Testis (tissue), 2 donors: ENCODE measurements at regions not wholly inside any gene's neighbourhood (a gene's known extent, or its start where the extent isn't known, plus 50 kb on each side); places are given as distances from the start of the nearest gene placed in this dataset.

Experiments
- DNase-seq: peaks from one replicate; pipeline ENCODE4 v3.0.0-alpha.2; 2019
- H3K27ac ChIP-seq, 2 donors: fragments of 200-600 bp; sonication (generic); one replicate each; pipeline ENCODE4 v1.5.1; 2019
- H3K27me3 ChIP-seq: fragments of 200-600 bp; sonication (generic); one replicate; pipeline ENCODE4 v1.5.1; 2019
- H3K36me3 ChIP-seq: fragments of 200-600 bp; sonication (generic); one replicate; pipeline ENCODE4 v1.5.1; 2017; ENCODE audit warnings: low read depth; ENCODE audit errors: missing control alignments
- H3K4me1 ChIP-seq: fragments of 200-600 bp; sonication (generic); one replicate; pipeline ENCODE4 v1.5.1; 2019
- H3K4me3 ChIP-seq, 2 donors: fragments of 200-600 bp; sonication (generic); one replicate each; pipeline ENCODE4 v1.5.1; 2017 to 2019
- H3K9me3 ChIP-seq: fragments of 200-600 bp; sonication (generic); one replicate; pipeline ENCODE4 v1.5.1; 2017
- POLR2A ChIP-seq: fragments of 450-650 bp; IDR thresholded peaks from one replicate; pipeline ENCODE4 v1.6.1; 2017; ENCODE audit warnings: antibody characterized with exemption, mild to moderate bottlenecking, moderate library complexity
- WGBS, 2 donors: methylation state at CpG; one replicate each; pipeline ENCODE4 v1.1.5; 2018; 5-methylcytosine and 5-hydroxymethylcytosine counted together
- intact Hi-C: fragments of 100-400 bp; cut with DNase I; formaldehyde crosslinking; loops from one replicate; pipeline ENCODE4 v1.15.1; 2023; ENCODE audit warnings: low total_unique reads
- TF ChIP-seq, protein P1 (sequence below), 3 experiments: fragments of 450-650 bp in 2 of 3; fragments of 200-600 bp in 1 of 3; sonication (generic) in 1 of 3; IDR thresholded peaks; one replicate each; pipeline ENCODE4 v1.5.1; 2016 to 2019; ENCODE audit warnings: antibody characterized with exemption in 3 of 3, mild to moderate bottlenecking in 2 of 3, moderate library complexity in 1 of 3

DNA sequence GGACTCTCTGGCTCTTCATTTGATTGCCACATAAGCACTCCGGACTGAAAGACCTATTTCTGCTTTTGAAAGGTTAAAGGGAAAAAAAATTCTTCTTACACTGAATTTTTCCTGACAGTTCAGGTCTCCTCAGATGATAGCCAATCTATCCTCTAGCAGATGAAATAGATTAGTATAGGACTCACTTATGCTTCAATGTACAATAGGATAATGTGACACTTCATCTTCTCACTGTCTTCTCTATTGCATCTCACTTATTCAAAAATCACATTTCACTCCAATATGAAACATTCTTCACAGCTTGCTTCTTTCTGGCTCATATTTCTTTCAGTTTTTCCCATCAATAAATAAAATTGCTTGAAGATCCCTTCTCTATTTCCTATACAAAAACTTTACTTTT lies 860.9 kb upstream of the SLITRK6 start:
- H3K36me3 ChIP-seq = no peaks in the 10 kb centered on the region
- no peaks in the 10 kb centered on the region for H3K4me1 ChIP-seq
- TF ChIP-seq POLR2A = no peak
- TF ChIP-seq, protein P1, sequence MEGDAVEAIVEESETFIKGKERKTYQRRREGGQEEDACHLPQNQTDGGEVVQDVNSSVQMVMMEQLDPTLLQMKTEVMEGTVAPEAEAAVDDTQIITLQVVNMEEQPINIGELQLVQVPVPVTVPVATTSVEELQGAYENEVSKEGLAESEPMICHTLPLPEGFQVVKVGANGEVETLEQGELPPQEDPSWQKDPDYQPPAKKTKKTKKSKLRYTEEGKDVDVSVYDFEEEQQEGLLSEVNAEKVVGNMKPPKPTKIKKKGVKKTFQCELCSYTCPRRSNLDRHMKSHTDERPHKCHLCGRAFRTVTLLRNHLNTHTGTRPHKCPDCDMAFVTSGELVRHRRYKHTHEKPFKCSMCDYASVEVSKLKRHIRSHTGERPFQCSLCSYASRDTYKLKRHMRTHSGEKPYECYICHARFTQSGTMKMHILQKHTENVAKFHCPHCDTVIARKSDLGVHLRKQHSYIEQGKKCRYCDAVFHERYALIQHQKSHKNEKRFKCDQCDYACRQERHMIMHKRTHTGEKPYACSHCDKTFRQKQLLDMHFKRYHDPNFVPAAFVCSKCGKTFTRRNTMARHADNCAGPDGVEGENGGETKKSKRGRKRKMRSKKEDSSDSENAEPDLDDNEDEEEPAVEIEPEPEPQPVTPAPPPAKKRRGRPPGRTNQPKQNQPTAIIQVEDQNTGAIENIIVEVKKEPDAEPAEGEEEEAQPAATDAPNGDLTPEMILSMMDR (IDR thresholded peaks at IDR 0.05) = no peak
- 91 to 100% methylated on average over 1 of the region's 1 CpG for WGBS, 2 donors
- intact Hi-C loops = no loop called here
- DNase-seq = no peak
- no peak overlapping the region for H3K27ac ChIP-seq
- H3K27me3 ChIP-seq = no peaks in the 10 kb centered on the region
- no peak overlapping the region for H3K4me3 ChIP-seq
- no peaks in the 10 kb centered on the region for H3K9me3 ChIP-seq

DNA sequence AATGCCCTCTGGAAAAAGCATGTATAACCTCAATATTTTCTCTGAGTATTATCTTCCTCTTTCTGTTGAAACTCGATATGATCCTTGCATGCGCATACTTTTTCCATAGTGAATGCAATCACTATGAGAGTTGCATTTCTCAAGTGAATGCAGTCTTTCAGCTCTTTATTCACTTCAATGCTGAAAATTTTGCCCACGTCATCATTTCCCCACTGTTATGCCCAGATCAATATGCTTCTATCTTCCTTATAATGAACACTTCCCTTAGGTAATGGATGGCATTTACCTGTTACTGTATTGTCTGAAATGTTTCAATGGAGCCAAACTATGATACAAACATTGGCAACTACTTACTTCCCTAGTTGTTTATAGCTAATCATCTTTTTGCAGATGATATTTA lies 866.6 kb upstream of the SLITRK6 start:
- no peaks in the 10 kb centered on the region for H3K9me3 ChIP-seq
- H3K4me1 ChIP-seq = no peaks in the 10 kb centered on the region
- H3K27ac ChIP-seq = no peak overlapping the region
- intact Hi-C loops = no loop called here
- TF ChIP-seq, protein P1 (IDR thresholded peaks at IDR 0.05) = no peak
- no peak for TF ChIP-seq POLR2A
- no peak for DNase-seq
- H3K36me3 ChIP-seq = no peaks in the 10 kb centered on the region
- 76 to 91% methylated on average over 3 of the region's 3 CpGs for WGBS, 2 donors
- no peaks in the 10 kb centered on the region for H3K27me3 ChIP-seq
- H3K4me3 ChIP-seq = no peak overlapping the region

DNA sequence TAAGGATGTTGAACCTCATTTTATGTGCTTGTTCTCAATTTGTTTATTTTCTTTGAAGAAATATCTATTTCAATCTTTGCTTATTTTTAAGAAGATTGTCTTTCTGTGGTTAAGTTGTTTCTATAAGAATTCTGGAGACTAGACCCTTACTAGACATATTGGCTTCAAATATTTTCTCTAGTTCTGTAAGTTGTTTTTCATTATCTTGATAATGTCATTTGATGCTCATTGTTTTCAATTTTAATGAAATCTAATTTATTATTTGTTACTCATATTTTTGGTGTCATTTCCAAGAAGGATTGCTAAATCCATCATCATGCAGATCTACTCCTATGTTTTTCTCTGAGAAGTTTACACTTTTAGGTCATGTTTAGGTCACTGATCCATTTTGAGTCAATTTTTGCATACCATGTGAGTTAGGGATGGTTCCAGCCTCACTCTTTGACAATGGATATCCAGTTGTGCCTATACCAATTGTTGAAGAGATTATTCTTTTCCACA lies 874.8 kb upstream of the SLITRK6 start:
- intact Hi-C loops = no loop called here
- H3K4me3 ChIP-seq = no peak overlapping the region
- TF ChIP-seq POLR2A = no peak
- TF ChIP-seq, protein P1 (IDR thresholded peaks at IDR 0.05) = no peak
- H3K9me3 ChIP-seq = no peaks in the 10 kb centered on the region
- no peaks in the 10 kb centered on the region for H3K36me3 ChIP-seq
- DNase-seq = no peak
- H3K27ac ChIP-seq = no peak overlapping the region
- H3K27me3 ChIP-seq = no peaks in the 10 kb centered on the region
- no peaks in the 10 kb centered on the region for H3K4me1 ChIP-seq

DNA sequence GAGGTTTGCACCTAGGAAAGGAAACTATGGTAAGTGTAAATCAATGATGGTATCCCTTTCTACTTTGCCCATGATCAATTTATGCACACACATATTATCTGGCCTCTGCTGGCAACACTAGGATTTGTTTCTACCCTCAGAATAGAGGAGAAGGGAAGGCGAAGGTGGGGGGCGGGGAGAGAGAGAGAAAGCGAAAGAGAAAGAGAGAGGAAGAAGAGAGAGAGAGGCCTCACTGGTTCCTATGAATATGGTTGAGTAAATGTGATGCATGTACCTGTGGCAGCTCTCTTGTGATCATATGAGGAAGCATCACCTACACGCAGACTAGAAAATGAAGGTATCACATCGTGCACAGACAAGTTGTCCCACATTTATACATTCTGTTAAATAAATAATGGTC lies 882.0 kb upstream of the SLITRK6 start:
- Histone ChIP-seq H3K27ac (no peak overlapping the region), H3K27me3 (no peaks in the 10 kb centered on the region), H3K36me3 (no peaks in the 10 kb centered on the region), H3K4me1 (no peaks in the 10 kb centered on the region), H3K9me3 (no peaks in the 10 kb centered on the region), H3K4me3 (no peak overlapping the region)
- WGBS, 2 donors = 66 to 76% methylated on average over 5 of the region's 5 CpGs
- TF ChIP-seq, protein P1 (IDR thresholded peaks at IDR 0.05) = no peak
- TF ChIP-seq POLR2A = no peak
- intact Hi-C loops = no loop called here
- no peak for DNase-seq

DNA sequence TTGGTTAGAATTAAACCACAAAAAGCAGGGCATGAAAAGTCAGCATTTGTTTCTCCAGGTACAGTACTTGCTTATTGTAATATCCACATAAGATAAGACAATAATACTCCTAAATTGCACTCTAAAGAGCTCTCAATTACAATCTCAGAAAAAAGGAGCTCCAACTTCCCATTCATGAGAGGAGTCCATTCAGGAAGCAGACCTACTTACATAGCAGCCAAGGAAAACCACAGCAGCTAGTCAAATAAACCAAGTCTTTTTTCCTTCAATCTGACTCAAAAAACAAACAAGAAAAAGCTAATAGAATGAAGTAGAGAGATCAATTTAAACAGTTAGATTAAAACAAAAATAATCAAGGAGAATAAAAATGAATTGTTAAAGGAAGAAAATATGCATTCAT lies 885.2 kb upstream of the SLITRK6 start:
- Histone ChIP-seq H3K4me1 (no peaks in the 10 kb centered on the region), H3K4me3 (no peak overlapping the region), H3K36me3 (no peaks in the 10 kb centered on the region), H3K27me3 (no peaks in the 10 kb centered on the region), H3K27ac (no peak overlapping the region), H3K9me3 (no peaks in the 10 kb centered on the region)
- no peak for DNase-seq
- TF ChIP-seq, protein P1 (IDR thresholded peaks at IDR 0.05) = no peak
- no peak for TF ChIP-seq POLR2A
- intact Hi-C loops = no loop called here
